ENCODE measurements at regions not wholly inside any gene's neighbourhood (a gene's known extent, or its start where the extent isn't known, plus 50 kb on each side); places are given as distances from the start of the nearest gene placed in this dataset.

DNA sequence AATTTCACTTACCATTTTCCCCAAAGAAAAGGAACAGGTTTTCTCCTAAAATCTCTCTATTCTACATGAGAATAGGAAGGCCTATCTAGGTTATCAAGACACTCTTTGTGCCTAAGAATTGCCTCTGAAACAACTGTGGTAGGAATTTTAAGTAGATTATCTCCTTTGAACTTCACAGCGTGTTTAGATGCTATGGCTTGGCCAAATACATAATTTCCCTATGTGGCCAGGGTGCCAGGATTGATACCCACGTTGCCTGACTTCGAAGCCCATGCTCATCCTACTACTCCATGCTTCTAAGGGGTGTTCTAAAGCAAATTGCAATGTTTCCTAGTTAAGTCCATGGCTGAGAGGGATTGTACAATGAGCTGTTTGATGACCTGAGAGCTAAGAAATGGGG lies 241.5 kb upstream of the FBXO33 start:
- no peak for TF ChIP-seq POLR2A (IDR thresholded peaks at IDR 0.05)
- TF ChIP-seq, protein P1, sequence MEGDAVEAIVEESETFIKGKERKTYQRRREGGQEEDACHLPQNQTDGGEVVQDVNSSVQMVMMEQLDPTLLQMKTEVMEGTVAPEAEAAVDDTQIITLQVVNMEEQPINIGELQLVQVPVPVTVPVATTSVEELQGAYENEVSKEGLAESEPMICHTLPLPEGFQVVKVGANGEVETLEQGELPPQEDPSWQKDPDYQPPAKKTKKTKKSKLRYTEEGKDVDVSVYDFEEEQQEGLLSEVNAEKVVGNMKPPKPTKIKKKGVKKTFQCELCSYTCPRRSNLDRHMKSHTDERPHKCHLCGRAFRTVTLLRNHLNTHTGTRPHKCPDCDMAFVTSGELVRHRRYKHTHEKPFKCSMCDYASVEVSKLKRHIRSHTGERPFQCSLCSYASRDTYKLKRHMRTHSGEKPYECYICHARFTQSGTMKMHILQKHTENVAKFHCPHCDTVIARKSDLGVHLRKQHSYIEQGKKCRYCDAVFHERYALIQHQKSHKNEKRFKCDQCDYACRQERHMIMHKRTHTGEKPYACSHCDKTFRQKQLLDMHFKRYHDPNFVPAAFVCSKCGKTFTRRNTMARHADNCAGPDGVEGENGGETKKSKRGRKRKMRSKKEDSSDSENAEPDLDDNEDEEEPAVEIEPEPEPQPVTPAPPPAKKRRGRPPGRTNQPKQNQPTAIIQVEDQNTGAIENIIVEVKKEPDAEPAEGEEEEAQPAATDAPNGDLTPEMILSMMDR (IDR thresholded peaks at IDR 0.05) = no peak
